Kidney (tissue), 13 donors: ENCODE measurements at regions not wholly inside any gene's neighbourhood (a gene's known extent, or its start where the extent isn't known, plus 50 kb on each side); places are given as distances from the start of the nearest gene placed in this dataset.

ENCODE experiments used
- DNase-seq, 5 donors: peaks; one replicate each; pipeline ENCODE4 v3.0.0-alpha.2; 2013 to 2020
- FAIRE-seq: peaks from 2 replicates; lab custom pipeline; 2012; peaks lifted over from hg19 to GRCh38; lab: Jason Lieb, UNC
- H3K27ac ChIP-seq, 2 donors: one replicate each; pipeline ENCODE4 v1.7.0; 2013; ENCODE audit warnings: low read depth in 2 of 2, low read length in 2 of 2, inconsistent platforms in 1 of 2
- H3K27me3 ChIP-seq: one replicate; pipeline ENCODE4 v1.7.1; 2013; ENCODE audit warnings: low read length, inconsistent platforms; ENCODE audit not compliant: control insufficient read depth, insufficient read depth
- H3K36me3 ChIP-seq, 3 donors: one replicate each; pipeline versions ENCODE4 v1.7.0 to v1.7.1; 2013; ENCODE audit warnings: low read length in 3 of 3, control low read depth in 1 of 3, inconsistent platforms in 1 of 3; ENCODE audit not compliant: insufficient read depth in 3 of 3, control insufficient read depth in 2 of 3
- H3K4me1 ChIP-seq, 3 donors: one replicate each; pipeline versions ENCODE4 v1.7.0 to v1.7.1; 2013; ENCODE audit warnings: low read length in 3 of 3, inconsistent platforms in 1 of 3, low read depth in 1 of 3; ENCODE audit not compliant: control insufficient read depth in 2 of 3, insufficient read depth in 2 of 3
- H3K4me3 ChIP-seq, 3 donors: one replicate each; pipeline versions ENCODE4 v1.7.0 to v1.8.1; 2013; ENCODE audit warnings: low read length in 3 of 3, control low read depth in 1 of 3, inconsistent platforms in 1 of 3
- H3K9ac ChIP-seq, 3 donors: one replicate each; pipeline versions ENCODE4 v1.7.0 to v1.7.1; 2013; ENCODE audit warnings: low read length in 3 of 3, control low read depth in 1 of 3, inconsistent platforms in 1 of 3
- H3K9me3 ChIP-seq, 3 donors: one replicate each; pipeline versions ENCODE4 v1.7.0 to v1.7.1; 2013; ENCODE audit warnings: low read length in 3 of 3, control low read depth in 1 of 3, inconsistent platforms in 1 of 3; ENCODE audit not compliant: control insufficient read depth in 2 of 3, insufficient read depth in 1 of 3
- intact Hi-C: fragments of 100-400 bp; cut with DNase I; formaldehyde crosslinking; loops from one replicate; pipeline ENCODE4 v1.11.1; 2022
- TF ChIP-seq, protein P1 (sequence below): IDR thresholded peaks from 3 replicates; pipeline ENCODE4 v1.5.1; 2012; ENCODE audit warnings: mild to moderate bottlenecking, moderate library complexity, borderline replicate concordance; ENCODE audit not compliant: insufficient read depth; ENCODE audit errors: extremely low read depth
- donor health status: control.
- donor health status: control.
- donor health status: control.
- donor health status: control.
- donor health status: control.
- donor health status: DM: yes; HTN: yes; CAD: no.
- donor health status: Normal renal cell carcinoma (clear cell type).

DNA sequence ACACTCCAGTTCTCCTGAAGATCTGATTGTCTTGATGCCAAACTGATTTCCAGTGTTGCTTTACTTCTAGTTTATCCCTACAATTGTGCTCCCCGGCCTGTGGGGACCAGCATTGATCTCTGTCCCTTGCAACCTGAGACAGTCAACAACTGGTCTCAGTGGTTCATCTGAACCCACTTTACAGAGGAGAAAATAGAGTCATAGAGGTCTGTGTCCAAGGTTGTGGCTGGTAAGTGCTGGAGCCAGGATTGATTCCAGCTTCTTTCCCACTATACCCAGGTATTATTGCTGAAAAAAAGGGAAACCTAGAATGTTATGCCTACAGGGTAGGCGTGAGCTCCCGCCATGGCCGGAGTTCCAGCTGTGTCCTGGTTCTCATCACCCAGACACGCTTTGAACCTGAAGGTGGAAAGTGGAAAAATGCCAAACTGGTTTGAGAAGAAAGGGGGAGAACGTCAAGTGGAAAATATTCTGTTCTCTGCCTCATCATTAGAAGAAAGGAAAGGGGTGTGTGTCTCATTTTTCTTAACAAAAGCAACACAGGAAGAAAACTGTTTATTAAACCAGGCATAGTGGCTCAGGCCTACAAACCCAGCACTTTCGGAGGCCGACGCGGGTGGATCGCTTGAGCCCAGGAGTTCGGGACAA lies 60.7 kb upstream of the ITPKB start:
- FAIRE-seq = no peak
- Histone ChIP-seq H3K4me3 (no peak overlapping the region), H3K4me1 (peaks cover 0 to 2% (median 0%) of the 10 kb centered on the region in 3 donors), H3K27me3 (no peaks in the 10 kb centered on the region), H3K27ac (no peak overlapping the region), H3K36me3 (no peaks in the 10 kb centered on the region), H3K9ac (no peak overlapping the region), H3K9me3 (no peaks in the 10 kb centered on the region)
- DNase-seq = no peak
- TF ChIP-seq, protein P1, sequence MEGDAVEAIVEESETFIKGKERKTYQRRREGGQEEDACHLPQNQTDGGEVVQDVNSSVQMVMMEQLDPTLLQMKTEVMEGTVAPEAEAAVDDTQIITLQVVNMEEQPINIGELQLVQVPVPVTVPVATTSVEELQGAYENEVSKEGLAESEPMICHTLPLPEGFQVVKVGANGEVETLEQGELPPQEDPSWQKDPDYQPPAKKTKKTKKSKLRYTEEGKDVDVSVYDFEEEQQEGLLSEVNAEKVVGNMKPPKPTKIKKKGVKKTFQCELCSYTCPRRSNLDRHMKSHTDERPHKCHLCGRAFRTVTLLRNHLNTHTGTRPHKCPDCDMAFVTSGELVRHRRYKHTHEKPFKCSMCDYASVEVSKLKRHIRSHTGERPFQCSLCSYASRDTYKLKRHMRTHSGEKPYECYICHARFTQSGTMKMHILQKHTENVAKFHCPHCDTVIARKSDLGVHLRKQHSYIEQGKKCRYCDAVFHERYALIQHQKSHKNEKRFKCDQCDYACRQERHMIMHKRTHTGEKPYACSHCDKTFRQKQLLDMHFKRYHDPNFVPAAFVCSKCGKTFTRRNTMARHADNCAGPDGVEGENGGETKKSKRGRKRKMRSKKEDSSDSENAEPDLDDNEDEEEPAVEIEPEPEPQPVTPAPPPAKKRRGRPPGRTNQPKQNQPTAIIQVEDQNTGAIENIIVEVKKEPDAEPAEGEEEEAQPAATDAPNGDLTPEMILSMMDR = no peak
- intact Hi-C loops = no loop called here

DNA sequence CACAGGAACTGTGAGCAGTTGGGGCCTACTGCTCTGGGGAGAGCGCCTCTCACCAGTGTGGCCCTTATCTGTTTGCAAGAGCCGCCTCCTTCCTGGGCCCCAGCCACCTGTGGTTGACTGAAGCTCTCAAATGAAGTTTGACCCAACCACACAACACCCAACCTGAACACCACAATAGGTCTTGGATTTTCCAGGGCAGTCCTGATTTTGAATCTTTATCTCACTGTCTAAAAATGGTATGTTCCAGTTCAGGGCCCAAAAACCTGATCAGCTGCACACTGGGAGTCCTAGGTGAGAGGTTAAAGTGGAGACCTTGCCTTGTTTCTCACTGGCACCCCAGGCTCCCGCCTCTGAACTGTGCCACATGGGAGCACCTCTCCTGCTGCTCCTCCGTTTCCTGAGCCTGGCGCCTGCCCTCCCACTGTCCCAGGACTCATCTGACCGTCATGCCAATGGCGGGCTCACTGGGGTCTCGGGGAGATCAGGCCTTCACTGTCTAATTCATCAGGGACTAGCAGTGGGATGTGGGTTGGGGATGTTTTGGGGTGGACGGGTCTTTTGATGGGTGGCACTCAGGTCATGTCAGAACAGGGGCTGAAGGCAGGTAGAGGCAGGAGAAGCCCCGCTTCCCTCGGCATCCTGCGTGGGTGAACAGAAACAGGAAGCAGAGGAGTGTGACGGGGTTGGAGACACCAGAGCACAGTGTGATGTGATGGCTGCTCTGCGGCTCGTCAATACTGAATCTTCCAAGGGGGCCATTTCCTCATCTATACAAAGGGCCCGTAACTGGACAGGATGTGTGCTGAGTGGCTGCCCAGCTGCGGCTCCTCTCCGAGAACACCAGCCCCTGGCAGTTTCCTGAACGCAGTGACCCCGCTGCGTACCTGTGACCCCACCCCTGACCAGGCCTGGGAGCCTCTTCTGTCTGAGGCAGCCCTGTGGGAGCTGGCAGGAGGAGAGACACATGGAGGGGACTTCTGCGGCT lies 59.6 kb upstream of the ITPKB start:
- intact Hi-C loops = no loop called here
- no peak overlapping the region for H3K27ac ChIP-seq
- peaks cover 0 to 2% (median 0%) of the 10 kb centered on the region in 3 donors for H3K4me1 ChIP-seq
- no peaks in the 10 kb centered on the region for H3K27me3 ChIP-seq
- DNase-seq (no peak), FAIRE-seq (no peak)
- TF ChIP-seq, protein P1 = no peak
- no peaks in the 10 kb centered on the region for H3K36me3 ChIP-seq
- H3K9me3 ChIP-seq = no peaks in the 10 kb centered on the region
- no peak overlapping the region for H3K9ac ChIP-seq
- H3K4me3 ChIP-seq = no peak overlapping the region

DNA sequence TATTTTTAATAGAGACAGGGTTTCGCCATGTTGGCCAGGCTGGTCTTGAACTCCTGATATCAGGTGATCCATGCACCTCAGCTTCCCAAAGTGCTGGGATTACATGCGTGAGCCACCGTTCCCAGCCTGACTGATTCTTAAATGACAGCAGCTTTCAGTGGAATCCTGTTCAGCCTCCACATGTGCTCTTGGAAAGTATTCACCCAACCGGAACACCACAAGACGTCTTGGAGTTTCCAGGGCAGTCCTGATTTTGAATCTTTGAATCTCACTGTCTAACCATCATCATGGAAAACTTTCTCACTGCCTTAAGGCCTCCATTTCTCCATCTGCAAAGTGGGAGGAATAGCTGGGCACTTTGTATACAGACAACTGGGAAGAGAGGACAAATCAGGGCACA lies 58.1 kb upstream of the ITPKB start:
- FAIRE-seq (no peak), DNase-seq (no peak)
- Histone ChIP-seq H3K27ac (no peak overlapping the region), H3K4me1 (peaks cover 0 to 2% (median 0%) of the 10 kb centered on the region in 3 donors), H3K9ac (no peak overlapping the region), H3K4me3 (no peak overlapping the region), H3K36me3 (no peaks in the 10 kb centered on the region), H3K9me3 (no peaks in the 10 kb centered on the region), H3K27me3 (no peaks in the 10 kb centered on the region)
- TF ChIP-seq, protein P1 = no peak
- intact Hi-C loops = no loop called here
